Breast epithelium (tissue), 3 donors: ENCODE measurements at regions not wholly inside any gene's neighbourhood (a gene's known extent, or its start where the extent isn't known, plus 50 kb on each side); places are given as distances from the start of the nearest gene placed in this dataset.

ENCODE experiments used
- CTCF ChIP-seq, 3 donors: fragments of 450-650 bp; IDR thresholded peaks; one replicate each; pipeline ENCODE4 v1.5.1; 2016 to 2017; ENCODE audit warnings: antibody characterized with exemption in 3 of 3, mild to moderate bottlenecking in 3 of 3, moderate library complexity in 3 of 3
- POLR2AphosphoS5 ChIP-seq, 3 donors: sonication (generic); formaldehyde crosslinking; IDR thresholded peaks; one replicate each; pipeline ENCODE4 v1.6.1; 2017; ENCODE audit warnings: antibody characterized with exemption in 3 of 3

- TF ChIP-seq CTCF (IDR thresholded peaks at IDR 0.05) (no peak), POLR2AphosphoS5 (IDR thresholded peaks at IDR 0.05) (no peak)
Observed at GRCh38 chr21:35751171-35751570, 309.2 kb downstream of the SETD4 start.
